ENCODE measurements at regions not wholly inside any gene's neighbourhood (a gene's known extent, or its start where the extent isn't known, plus 50 kb on each side); places are given as distances from the start of the nearest gene placed in this dataset.

- TF ChIP-seq, protein P1, sequence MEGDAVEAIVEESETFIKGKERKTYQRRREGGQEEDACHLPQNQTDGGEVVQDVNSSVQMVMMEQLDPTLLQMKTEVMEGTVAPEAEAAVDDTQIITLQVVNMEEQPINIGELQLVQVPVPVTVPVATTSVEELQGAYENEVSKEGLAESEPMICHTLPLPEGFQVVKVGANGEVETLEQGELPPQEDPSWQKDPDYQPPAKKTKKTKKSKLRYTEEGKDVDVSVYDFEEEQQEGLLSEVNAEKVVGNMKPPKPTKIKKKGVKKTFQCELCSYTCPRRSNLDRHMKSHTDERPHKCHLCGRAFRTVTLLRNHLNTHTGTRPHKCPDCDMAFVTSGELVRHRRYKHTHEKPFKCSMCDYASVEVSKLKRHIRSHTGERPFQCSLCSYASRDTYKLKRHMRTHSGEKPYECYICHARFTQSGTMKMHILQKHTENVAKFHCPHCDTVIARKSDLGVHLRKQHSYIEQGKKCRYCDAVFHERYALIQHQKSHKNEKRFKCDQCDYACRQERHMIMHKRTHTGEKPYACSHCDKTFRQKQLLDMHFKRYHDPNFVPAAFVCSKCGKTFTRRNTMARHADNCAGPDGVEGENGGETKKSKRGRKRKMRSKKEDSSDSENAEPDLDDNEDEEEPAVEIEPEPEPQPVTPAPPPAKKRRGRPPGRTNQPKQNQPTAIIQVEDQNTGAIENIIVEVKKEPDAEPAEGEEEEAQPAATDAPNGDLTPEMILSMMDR (conservative IDR thresholded peaks at IDR 0.05; ENCODE audit: low read depth, low read length): no peak
- DNase-seq (ENCODE audit: low read depth): no peak
- H3K4me3 ChIP-seq (ENCODE audit: low read depth, low read length): no peak overlapping the region
Measured at GRCh38 chr17:5635949-5636348, 51.6 kb upstream of the NLRP1 start.

DNA sequence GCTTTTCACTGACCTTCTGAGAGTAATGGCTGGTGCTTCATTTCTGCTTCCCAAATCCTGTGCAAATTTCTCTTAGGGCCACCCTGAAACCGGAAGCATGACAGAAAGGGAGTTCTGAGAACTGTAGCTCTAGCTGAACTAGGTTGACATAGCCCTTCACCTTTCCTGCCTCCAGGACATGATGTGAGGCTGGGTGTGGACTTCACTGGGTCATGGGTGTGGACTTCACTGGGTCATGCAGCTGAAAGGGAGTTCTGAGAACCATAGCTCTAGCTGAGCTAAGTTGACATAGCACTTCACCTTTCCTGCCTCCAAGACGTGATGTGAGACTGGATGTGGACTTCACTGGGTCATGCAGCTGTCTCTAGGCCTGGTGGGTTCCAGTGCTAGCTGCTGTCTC lies 54.3 kb upstream of the NLRP1 start:
- no peak overlapping the region for H3K4me3 ChIP-seq (ENCODE audit: low read depth, low read length)
- TF ChIP-seq, protein P1 (conservative IDR thresholded peaks at IDR 0.05; ENCODE audit: low read depth, low read length): no peak
- no peak for DNase-seq (ENCODE audit: low read depth)

DNA sequence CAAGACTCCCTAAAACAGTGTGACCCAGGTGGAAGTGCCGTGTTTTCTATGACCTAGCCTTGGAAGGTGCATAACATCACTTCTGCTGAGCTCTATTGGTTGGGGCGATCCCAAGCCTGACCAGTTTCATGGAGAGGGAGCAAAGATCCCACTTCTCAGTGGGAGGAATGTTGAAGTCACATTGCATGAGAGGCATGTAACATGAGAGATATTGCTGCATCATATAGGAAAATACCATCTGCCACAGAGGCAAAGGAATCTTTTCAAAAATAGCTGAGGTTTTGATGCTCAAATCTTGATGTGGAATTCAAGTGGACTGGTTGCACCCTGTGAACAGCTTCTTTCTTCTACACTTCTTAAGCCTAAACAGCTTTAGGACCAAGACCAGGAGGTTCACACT lies 56.4 kb upstream of the NLRP1 start:
- no peak overlapping the region for H3K4me3 ChIP-seq (ENCODE audit: low read depth, low read length)
- no peak for DNase-seq (ENCODE audit: low read depth)
- TF ChIP-seq, protein P1 (conservative IDR thresholded peaks at IDR 0.05; ENCODE audit: low read depth, low read length): no peak

GRCh38 chr17:5642752-5643151 lies 58.4 kb upstream of the NLRP1 start:
- DNase-seq (ENCODE audit: low read depth): no peak
- TF ChIP-seq, protein P1 (conservative IDR thresholded peaks at IDR 0.05; ENCODE audit: low read depth, low read length): no peak
- H3K4me3 ChIP-seq (ENCODE audit: low read depth, low read length): no peak overlapping the region

DNA sequence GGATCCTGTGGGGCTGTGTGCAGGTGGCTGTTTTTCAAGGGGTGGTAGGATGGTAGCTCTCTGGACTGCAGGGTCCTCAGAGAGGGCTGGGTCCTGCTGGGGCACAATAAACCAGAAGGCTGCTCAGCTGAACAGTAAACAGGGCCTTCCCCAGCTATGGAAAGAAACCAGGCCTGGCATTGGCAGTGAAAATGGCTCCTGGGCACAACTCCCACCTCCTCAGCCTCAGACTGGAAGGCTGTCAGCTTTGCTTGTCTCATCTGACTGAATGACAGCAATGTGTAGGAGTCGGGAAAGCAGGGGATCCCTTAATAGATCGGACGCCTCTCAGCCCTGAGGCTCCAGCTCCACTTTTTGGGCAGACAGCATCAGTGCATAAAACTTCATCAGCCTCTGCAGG lies 59.8 kb upstream of the NLRP1 start:
- TF ChIP-seq, protein P1 (conservative IDR thresholded peaks at IDR 0.05; ENCODE audit: low read depth, low read length): no peak
- no peak overlapping the region for H3K4me3 ChIP-seq (ENCODE audit: low read depth, low read length)

GRCh38 chr17:5651348-5651747 lies 67.0 kb upstream of the NLRP1 start:
- no peak overlapping the region for H3K4me3 ChIP-seq (ENCODE audit: low read depth, low read length)
- TF ChIP-seq, protein P1 (conservative IDR thresholded peaks at IDR 0.05; ENCODE audit: low read depth, low read length): no peak
- no peak for DNase-seq (ENCODE audit: low read depth)

More for the DNA sequence above, 59.8 kb upstream of the NLRP1 start:
- no peak for DNase-seq (ENCODE audit: low read depth)

DNA sequence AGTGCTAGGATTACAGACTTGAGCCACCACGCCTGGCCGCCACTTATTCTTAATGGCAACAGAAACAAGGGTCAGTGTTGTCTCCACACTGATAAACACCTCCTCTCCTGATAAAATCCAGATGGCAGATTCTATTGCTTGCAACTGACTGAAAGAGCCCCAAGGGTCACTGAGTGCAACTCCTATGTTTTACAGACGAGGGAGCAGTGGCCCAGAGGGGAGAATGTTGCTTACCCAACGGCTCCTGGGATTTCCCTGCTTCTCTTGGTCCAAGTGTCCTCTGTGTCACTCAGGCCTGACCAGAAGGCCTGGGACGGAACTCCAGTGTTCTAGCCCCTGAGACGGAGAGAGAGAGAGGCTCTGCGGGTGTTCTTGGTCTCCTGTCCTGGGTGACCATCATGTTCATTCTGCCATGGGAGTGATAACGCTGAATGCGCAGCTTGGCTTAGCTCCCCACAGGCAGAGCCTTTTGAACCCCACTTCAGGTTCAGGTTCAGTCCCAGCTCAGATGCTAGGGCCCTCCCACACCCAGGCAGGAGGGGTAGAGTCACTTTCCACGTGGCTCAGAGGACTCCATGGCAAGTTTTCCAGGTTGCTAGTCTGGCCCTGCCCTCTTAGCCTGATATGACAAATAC lies 77.3 kb upstream of the NLRP1 start:
- TF ChIP-seq, protein P1 (conservative IDR thresholded peaks at IDR 0.05; ENCODE audit: low read depth, low read length): no peak
- no peak for DNase-seq (ENCODE audit: low read depth)

More for the DNA sequence above, 77.3 kb upstream of the NLRP1 start:
- no peak overlapping the region for H3K4me3 ChIP-seq (ENCODE audit: low read depth, low read length)

All from choroid plexus epithelial cell (primary cell).